ENCODE measurements at regions not wholly inside any gene's neighbourhood (a gene's known extent, or its start where the extent isn't known, plus 50 kb on each side); places are given as distances from the start of the nearest gene placed in this dataset.
"Not testable (repeated sequence)": the region's sequence is repeated elsewhere in the genome, so short reads cannot be mapped to it uniquely, and the experiment has no call there.

- no peak for DNase-seq (ENCODE audit: low spot score)
Measured at GRCh38 chr3:194043516-194043915, 92.4 kb upstream of the HES1 start.

GRCh38 chr3:194045289-194045688 is 90.7 kb upstream of the HES1 start:
- DNase-seq (ENCODE audit: low spot score), result no peak

GRCh38 chr3:194045919-194046318 is 90.0 kb upstream of the HES1 start:
- no peak for DNase-seq (ENCODE audit: low spot score)

GRCh38 chr3:194046531-194046930 is 89.4 kb upstream of the HES1 start:
- DNase-seq (ENCODE audit: low spot score), result no peak

- no peak for DNase-seq (ENCODE audit: low spot score)
Measured at GRCh38 chr3:194046995-194047645, 88.8 kb upstream of the HES1 start.

- no peak for DNase-seq (ENCODE audit: low spot score)
Measured at GRCh38 chr3:194049394-194049793, 86.6 kb upstream of the HES1 start.

- no peak for DNase-seq (ENCODE audit: low spot score)
Measured at GRCh38 chr3:194050782-194051320, 85.1 kb upstream of the HES1 start.

- DNase-seq (ENCODE audit: low spot score), result no peak
Measured at GRCh38 chr3:194051366-194052149, 84.4 kb upstream of the HES1 start.

- no peak for DNase-seq (ENCODE audit: low spot score)
Measured at GRCh38 chr3:194053136-194053535, 82.8 kb upstream of the HES1 start.

- no peak for DNase-seq (ENCODE audit: low spot score)
Measured at GRCh38 chr3:194054016-194054415, 81.9 kb upstream of the HES1 start.

- DNase-seq (ENCODE audit: low spot score), result no peak
Measured at GRCh38 chr3:194054540-194054939, 81.4 kb upstream of the HES1 start.

- no peak for DNase-seq (ENCODE audit: low spot score)
Measured at GRCh38 chr3:194054961-194055360, 81.0 kb upstream of the HES1 start.

GRCh38 chr3:194056323-194056722 is 79.6 kb upstream of the HES1 start:
- not testable (repeated sequence) for DNase-seq (ENCODE audit: low spot score)

GRCh38 chr3:194056731-194057415 is 79.1 kb upstream of the HES1 start:
- no peak for DNase-seq (ENCODE audit: low spot score)

GRCh38 chr3:194057570-194058188 is 78.3 kb upstream of the HES1 start:
- DNase-seq (ENCODE audit: low spot score), result no peak

- DNase-seq (ENCODE audit: low spot score), result peak; percentile 88
Measured at GRCh38 chr3:194058189-194058571, 77.8 kb upstream of the HES1 start.

GRCh38 chr3:194058753-194059152 is 77.2 kb upstream of the HES1 start:
- no peak for DNase-seq (ENCODE audit: low spot score)

- DNase-seq (ENCODE audit: low spot score), result no peak
Measured at GRCh38 chr3:194061421-194062030, 74.4 kb upstream of the HES1 start.

GRCh38 chr3:194062830-194063229 is 73.1 kb upstream of the HES1 start:
- DNase-seq (ENCODE audit: low spot score), result no peak

- no peak for DNase-seq (ENCODE audit: low spot score)
Measured at GRCh38 chr3:194064380-194065332, 71.3 kb upstream of the HES1 start.

- DNase-seq (ENCODE audit: low spot score), result not testable (repeated sequence)
Measured at GRCh38 chr3:194067327-194067726, 68.6 kb upstream of the HES1 start.
